ENCODE measurements at regions not wholly inside any gene's neighbourhood (a gene's known extent, or its start where the extent isn't known, plus 50 kb on each side); places are given as distances from the start of the nearest gene placed in this dataset.
"Not testable (repeated sequence)": the region's sequence is repeated elsewhere in the genome, so short reads cannot be mapped to it uniquely, and the experiment has no call there.

DNA sequence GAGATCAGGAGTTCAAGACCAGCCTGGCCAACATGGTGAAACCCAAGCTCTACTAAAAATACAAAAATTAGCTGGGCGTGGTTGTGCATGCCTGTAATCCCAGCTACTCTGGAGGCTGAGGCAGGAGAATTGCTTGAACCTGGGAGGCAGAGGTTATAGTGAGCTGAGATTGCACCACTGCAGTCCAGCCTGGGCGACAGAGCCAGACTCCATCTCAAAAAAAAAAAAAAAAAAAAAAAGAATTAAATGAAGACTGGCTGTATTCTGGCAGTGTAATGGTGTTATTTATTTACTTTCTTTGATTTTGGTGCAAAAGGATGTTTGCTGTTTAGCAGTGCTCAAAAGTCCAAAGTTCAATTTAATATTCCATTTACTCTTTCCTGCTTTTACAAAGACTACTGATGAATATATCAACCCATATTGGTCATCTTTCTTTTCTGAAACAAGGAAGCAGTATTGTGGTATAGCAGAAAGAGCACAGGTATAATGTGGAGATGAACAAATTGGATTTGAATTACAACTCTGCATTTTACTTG lies 198.4 kb upstream of the AHR start:
- H2BK15ac ChIP-seq (ENCODE audit: low read length); H3K9me3 ChIP-seq (ENCODE audit: insufficient read depth in 2 of 2, low read depth in 1 of 2, low read length in 1 of 2); H4K20me1 ChIP-seq (replicated peaks in 1 of 2; ENCODE audit: control insufficient read depth in 1 of 2, insufficient read depth in 2 of 2, low read length in 2 of 2); H3K23me2 ChIP-seq (ENCODE audit: low read depth, low read length); CTCF ChIA-PET (ENCODE audit: partially characterized antibody); H2BK12ac ChIP-seq (ENCODE audit: low read depth, low read length); H3K14ac ChIP-seq (ENCODE audit: insufficient read length); H2AFZ ChIP-seq (ENCODE audit: low read length); H3K36me3 ChIP-seq (ENCODE audit: control insufficient read depth in 2 of 4, insufficient read depth in 4 of 4, low read length in 3 of 4); H4K91ac ChIP-seq (replicated peaks; ENCODE audit: insufficient read length, low read length); H3K4me1 ChIP-seq (replicated peaks in 1 of 4; ENCODE audit: control insufficient read depth in 3 of 4, insufficient read depth in 4 of 4, low read length in 3 of 4); H3K56ac ChIP-seq (replicated peaks; ENCODE audit: insufficient read length, low read depth, low read length); H3K27ac ChIP-seq (ENCODE audit: low read depth, low read length); H2BK5ac ChIP-seq (ENCODE audit: low read depth, low read length); H3K79me1 ChIP-seq (ENCODE audit: low read depth, low read length); H4K8ac ChIP-seq (ENCODE audit: extremely low read depth, insufficient read depth, low read length); H4K5ac ChIP-seq (ENCODE audit: insufficient read length, low read depth, low read length); H3K4ac ChIP-seq (replicated peaks; ENCODE audit: insufficient read length, low read depth, low read length); POLR2A ChIA-PET (ENCODE audit: partially characterized antibody); H3K23ac ChIP-seq (ENCODE audit: insufficient read length); H3K4me2 ChIP-seq (ENCODE audit: insufficient read depth in 1 of 2, low read depth in 2 of 2, low read length in 2 of 2); H2BK120ac ChIP-seq (replicated peaks; ENCODE audit: low read depth, low read length); H3K79me2 ChIP-seq (ENCODE audit: control insufficient read depth in 1 of 2, insufficient read depth in 2 of 2, low read length in 2 of 2); H2AK5ac ChIP-seq (ENCODE audit: low read depth, low read length); H3K4me3 ChIP-seq (ENCODE audit: extremely low read depth in 1 of 4, insufficient read depth in 2 of 4, low read depth in 3 of 4, low read length in 4 of 4); H3K18ac ChIP-seq (ENCODE audit: extremely low read depth, low read length); H2BK20ac ChIP-seq (ENCODE audit: low read length); H3K27me3 ChIP-seq (replicated peaks in 1 of 4; ENCODE audit: control insufficient read depth in 3 of 4, extremely low read depth in 1 of 4, insufficient read depth in 3 of 4, low read length in 3 of 4); FAIRE-seq; H3K9ac ChIP-seq (replicated peaks in 1 of 4; ENCODE audit: extremely low read depth in 1 of 4, low read depth in 3 of 4, low read length in 3 of 4); DNase-seq (ENCODE audit: low read depth in 1 of 2, low spot score in 2 of 2): not testable (repeated sequence)
- WGBS, 2 experiments (ENCODE audit: extremely low coverage in 1 of 2, insufficient coverage in 1 of 2, insufficient read length in 1 of 2, insufficient replicate concordance in 2 of 2, low coverage in 1 of 2, low lambda C conversion rate in 2 of 2, missing lambda C conversion rate in 1 of 2): 100% methylated on average over 1 of the region's 2 CpGs; no CpG with 5 or more reads in 1 of the 2 experiments
